ENCODE measurements at regions not wholly inside any gene's neighbourhood (a gene's known extent, or its start where the extent isn't known, plus 50 kb on each side); places are given as distances from the start of the nearest gene placed in this dataset.

GRCh38 chr15:37876900-37877299, 57.5 kb upstream of the TMCO5A start:
- no peak for TF ChIP-seq CTCF (IDR thresholded peaks at IDR 0.05; ENCODE audit: low read depth, low read length)
- no peaks in the 10 kb centered on the region for H3K27me3 ChIP-seq (ENCODE audit: insufficient read depth, low read depth, severe bottlenecking)
- no peak overlapping the region for H3K27ac ChIP-seq
- no peak overlapping the region for H3K4me3 ChIP-seq (ENCODE audit: low read depth, low read length)
- no peak for DNase-seq
- no peaks in the 10 kb centered on the region for H3K36me3 ChIP-seq
- H3K9me3 ChIP-seq (ENCODE audit: severe bottlenecking): no peaks in the 10 kb centered on the region

DNA sequence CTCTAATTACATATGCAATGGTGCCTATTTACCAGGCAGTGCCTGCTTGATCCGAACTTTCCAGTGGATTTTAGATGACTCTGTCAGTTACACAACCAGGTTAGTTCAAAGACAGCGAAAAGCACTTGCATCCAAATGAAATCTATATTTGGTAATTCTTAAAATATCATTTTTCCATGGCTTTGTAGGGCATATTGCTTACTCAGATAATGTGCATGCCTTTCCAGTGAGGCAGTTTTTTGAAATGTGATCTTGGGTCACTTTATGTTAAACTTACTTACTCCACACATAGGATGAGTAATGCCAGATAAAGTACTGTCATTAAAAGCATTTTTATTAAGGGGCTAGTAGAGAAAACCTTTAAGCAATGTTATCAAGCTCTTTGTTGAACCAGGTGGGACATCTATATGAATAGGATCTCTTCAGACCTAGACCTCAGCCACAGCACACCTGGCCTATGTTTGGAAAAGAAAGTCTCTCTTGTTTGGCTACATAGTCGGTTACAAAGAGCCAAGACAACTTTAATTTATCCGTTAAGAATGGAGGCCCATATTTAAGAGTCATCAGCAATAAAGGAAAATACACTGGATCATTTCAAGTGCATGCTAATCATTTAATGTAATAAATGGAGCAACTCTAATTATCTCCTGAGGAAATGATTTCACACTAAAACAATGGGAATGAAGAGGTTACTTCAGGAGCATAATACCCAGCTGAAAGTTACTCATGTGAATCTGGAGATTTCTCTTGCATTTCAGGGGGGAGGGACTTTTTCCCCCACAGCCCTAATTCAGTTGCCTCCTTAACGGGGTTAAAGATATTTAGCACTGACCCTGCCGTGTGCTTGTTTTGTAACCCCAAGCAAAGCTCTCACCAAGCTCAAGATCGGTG, 56.3 kb upstream of the TMCO5A start:
- no peaks in the 10 kb centered on the region for H3K9me3 ChIP-seq (ENCODE audit: severe bottlenecking)
- TF ChIP-seq CTCF (IDR thresholded peaks at IDR 0.05; ENCODE audit: low read depth, low read length): no peak
- no peak overlapping the region for H3K27ac ChIP-seq
- no peaks in the 10 kb centered on the region for H3K27me3 ChIP-seq (ENCODE audit: insufficient read depth, low read depth, severe bottlenecking)
- no peak overlapping the region for H3K4me3 ChIP-seq (ENCODE audit: low read depth, low read length)
- H3K36me3 ChIP-seq: no peaks in the 10 kb centered on the region
- DNase-seq: no peak

GRCh38 chr15:37880009-37880834, 54.2 kb upstream of the TMCO5A start:
- Histone ChIP-seq H3K27me3 (ENCODE audit: insufficient read depth, low read depth, severe bottlenecking) (no peaks in the 10 kb centered on the region), H3K36me3 (no peaks in the 10 kb centered on the region), H3K4me3 (ENCODE audit: low read depth, low read length) (peak overlapping the region; percentile 13), H3K27ac (peak overlapping the region; percentile 37), H3K9me3 (ENCODE audit: severe bottlenecking) (no peaks in the 10 kb centered on the region)
- TF ChIP-seq CTCF (IDR thresholded peaks at IDR 0.05; ENCODE audit: low read depth, low read length): peak; percentile 68
- DNase-seq: peak; percentile 74

- no peaks in the 10 kb centered on the region for H3K36me3 ChIP-seq
- no peaks in the 10 kb centered on the region for H3K9me3 ChIP-seq (ENCODE audit: severe bottlenecking)
- no peak for DNase-seq
- no peak overlapping the region for H3K27ac ChIP-seq
- no peaks in the 10 kb centered on the region for H3K27me3 ChIP-seq (ENCODE audit: insufficient read depth, low read depth, severe bottlenecking)
- no peak overlapping the region for H3K4me3 ChIP-seq (ENCODE audit: low read depth, low read length)
- no peak for TF ChIP-seq CTCF (IDR thresholded peaks at IDR 0.05; ENCODE audit: low read depth, low read length)
Measured at GRCh38 chr15:37880835-37881153, 53.6 kb upstream of the TMCO5A start.

DNA sequence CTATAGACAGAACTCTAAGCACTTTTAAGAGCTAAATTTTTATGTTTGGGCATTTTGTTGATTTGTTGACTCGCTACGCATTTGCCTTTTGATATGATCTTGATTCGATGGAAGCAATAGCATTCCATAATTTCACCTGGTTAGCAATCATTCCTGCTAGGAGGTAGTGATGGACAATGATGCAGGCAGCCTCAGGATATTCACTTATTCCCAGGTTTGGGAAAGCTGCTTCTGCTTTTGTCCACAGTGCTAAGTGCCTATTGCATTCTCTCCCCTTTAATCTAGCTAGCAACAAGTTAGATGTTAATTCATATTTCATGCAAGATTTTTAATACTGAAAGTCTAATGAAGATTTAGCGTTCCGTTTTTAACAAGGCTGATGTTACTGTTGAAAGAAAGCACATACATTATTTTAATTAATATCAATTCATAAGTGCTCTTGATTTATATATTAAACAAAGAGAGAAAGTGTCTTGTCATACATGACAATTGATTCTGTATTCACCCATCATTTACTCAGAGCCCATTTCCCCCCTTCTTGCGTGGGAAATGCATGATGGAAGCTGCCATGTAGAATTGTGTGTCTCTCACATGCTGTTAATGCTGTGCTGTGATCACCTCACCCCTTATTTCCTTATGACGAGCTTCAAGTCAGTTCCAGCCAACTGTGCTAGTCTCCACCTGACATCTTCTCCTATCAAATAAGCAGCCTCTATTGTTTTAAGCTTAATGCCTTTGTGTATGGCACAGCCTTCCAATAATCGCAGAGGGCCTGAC, 53.0 kb upstream of the TMCO5A start:
- no peaks in the 10 kb centered on the region for H3K36me3 ChIP-seq
- TF ChIP-seq CTCF (IDR thresholded peaks at IDR 0.05; ENCODE audit: low read depth, low read length): no peak
- no peaks in the 10 kb centered on the region for H3K9me3 ChIP-seq (ENCODE audit: severe bottlenecking)

More for the DNA sequence above, 53.0 kb upstream of the TMCO5A start:
- H3K27ac ChIP-seq: no peak overlapping the region
- no peak overlapping the region for H3K4me3 ChIP-seq (ENCODE audit: low read depth, low read length)
- DNase-seq: no peak
- no peaks in the 10 kb centered on the region for H3K27me3 ChIP-seq (ENCODE audit: insufficient read depth, low read depth, severe bottlenecking)
